ENCODE measurements at regions not wholly inside any gene's neighbourhood (a gene's known extent, or its start where the extent isn't known, plus 50 kb on each side); places are given as distances from the start of the nearest gene placed in this dataset.

DNA sequence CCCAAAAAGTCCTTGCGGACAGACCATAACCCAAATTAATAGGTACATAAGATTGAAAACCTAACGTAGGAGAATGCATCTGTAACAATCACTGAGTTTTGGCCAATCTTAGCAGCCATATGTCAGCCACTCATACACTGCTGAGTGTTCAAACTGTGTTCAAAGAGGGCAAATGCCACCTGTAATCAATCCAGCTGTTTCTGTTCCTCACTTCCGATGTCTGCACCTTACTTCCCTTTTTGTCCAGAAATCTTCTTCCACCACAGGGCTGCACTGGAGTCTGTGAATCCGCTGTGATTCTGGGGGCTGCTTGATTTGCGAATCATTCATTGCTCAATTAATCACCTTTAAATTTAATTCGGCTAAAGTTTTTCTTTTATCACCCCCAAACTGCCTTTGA lies 263.9 kb downstream of the ICE1 start:
- Histone ChIP-seq H3K79me2 (ENCODE audit: control insufficient read depth, insufficient read depth, low read length) (no peaks in the 10 kb centered on the region), H3K27me3 (ENCODE audit: control insufficient read depth, extremely low read depth, insufficient read depth, low read length) (no peaks in the 10 kb centered on the region), H3K36me3 (ENCODE audit: control insufficient read depth in 2 of 2, extremely low read depth in 1 of 2, insufficient read depth in 2 of 2, low read length in 2 of 2) (no peaks in the 10 kb centered on the region), H3K4me1 (ENCODE audit: control insufficient read depth, extremely low read depth, insufficient read depth, low read length) (no peaks in the 10 kb centered on the region), H2AFZ (ENCODE audit: control insufficient read depth, low read length) (no peak overlapping the region), H3K27ac (ENCODE audit: control insufficient read depth, insufficient read depth, low read length) (no peak overlapping the region), H3K9me1 (ENCODE audit: control insufficient read depth, extremely low read depth, insufficient read depth, low read length) (no peaks in the 10 kb centered on the region), H3K9me3 (ENCODE audit: control insufficient read depth, low read depth, low read length) (peaks cover 2% of the 10 kb centered on the region), H3K4me2 (ENCODE audit: control insufficient read depth, extremely low read depth, insufficient read depth, low read depth, low read length) (no peak overlapping the region), H3K9ac (ENCODE audit: control insufficient read depth, extremely low read depth, insufficient read depth, low read length) (no peak overlapping the region), H4K20me1 (ENCODE audit: control insufficient read depth, extremely low read depth, insufficient read depth, low read length) (no peaks in the 10 kb centered on the region), H3K4me3 (ENCODE audit: control insufficient read depth in 2 of 3, extremely low read depth in 1 of 3, insufficient read depth in 2 of 3, low read depth in 1 of 3, low read length in 3 of 3) (no peak overlapping the region)
- dilution Hi-C loops (cut with MboI; ENCODE audit: extremely low pct_ligation_motif_present, low sequenced_read_pairs), result no loop called here
- DNase-seq (ENCODE audit: low read depth, low spot score) (no peak), FAIRE-seq (no peak)
- TF ChIP-seq, protein P1, sequence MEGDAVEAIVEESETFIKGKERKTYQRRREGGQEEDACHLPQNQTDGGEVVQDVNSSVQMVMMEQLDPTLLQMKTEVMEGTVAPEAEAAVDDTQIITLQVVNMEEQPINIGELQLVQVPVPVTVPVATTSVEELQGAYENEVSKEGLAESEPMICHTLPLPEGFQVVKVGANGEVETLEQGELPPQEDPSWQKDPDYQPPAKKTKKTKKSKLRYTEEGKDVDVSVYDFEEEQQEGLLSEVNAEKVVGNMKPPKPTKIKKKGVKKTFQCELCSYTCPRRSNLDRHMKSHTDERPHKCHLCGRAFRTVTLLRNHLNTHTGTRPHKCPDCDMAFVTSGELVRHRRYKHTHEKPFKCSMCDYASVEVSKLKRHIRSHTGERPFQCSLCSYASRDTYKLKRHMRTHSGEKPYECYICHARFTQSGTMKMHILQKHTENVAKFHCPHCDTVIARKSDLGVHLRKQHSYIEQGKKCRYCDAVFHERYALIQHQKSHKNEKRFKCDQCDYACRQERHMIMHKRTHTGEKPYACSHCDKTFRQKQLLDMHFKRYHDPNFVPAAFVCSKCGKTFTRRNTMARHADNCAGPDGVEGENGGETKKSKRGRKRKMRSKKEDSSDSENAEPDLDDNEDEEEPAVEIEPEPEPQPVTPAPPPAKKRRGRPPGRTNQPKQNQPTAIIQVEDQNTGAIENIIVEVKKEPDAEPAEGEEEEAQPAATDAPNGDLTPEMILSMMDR (optimal IDR thresholded peaks at IDR 0.05 in 1 of 3, IDR thresholded peaks at IDR 0.05 in 1 of 3, conservative IDR thresholded peaks at IDR 0.05 in 1 of 3; ENCODE audit: extremely low read depth in 1 of 3, insufficient read depth in 2 of 3, low read length in 3 of 3), result no peak
- no peak for TF ChIP-seq EZH2 (IDR thresholded peaks at IDR 0.05; ENCODE audit: low read length)

DNA sequence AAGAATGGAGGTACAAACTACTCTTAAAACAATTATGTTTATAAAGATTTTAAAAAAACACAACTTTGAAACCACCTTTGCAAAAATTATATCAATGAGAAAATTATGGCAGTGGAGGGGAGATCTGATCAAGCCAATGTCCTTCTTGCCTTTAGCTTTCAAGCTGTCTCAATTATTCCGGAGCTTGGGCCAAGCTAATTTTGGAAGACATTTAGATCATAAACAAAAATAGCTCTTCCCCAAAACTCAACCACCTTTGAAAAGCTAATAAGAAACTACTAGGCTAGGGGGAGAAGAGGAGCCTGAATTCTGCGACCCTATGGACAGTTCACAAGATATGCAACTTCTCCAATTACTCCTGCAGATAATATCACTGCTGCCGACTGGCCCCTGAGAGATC lies 263.3 kb downstream of the ICE1 start:
- dilution Hi-C loops (cut with MboI; ENCODE audit: extremely low pct_ligation_motif_present, low sequenced_read_pairs), result no loop called here
- no peak overlapping the region for H3K4me3 ChIP-seq (ENCODE audit: control insufficient read depth in 2 of 3, extremely low read depth in 1 of 3, insufficient read depth in 2 of 3, low read depth in 1 of 3, low read length in 3 of 3)
- H3K27ac ChIP-seq (ENCODE audit: control insufficient read depth, insufficient read depth, low read length), result no peak overlapping the region
- no peaks in the 10 kb centered on the region for H3K27me3 ChIP-seq (ENCODE audit: control insufficient read depth, extremely low read depth, insufficient read depth, low read length)
- no peak overlapping the region for H3K4me2 ChIP-seq (ENCODE audit: control insufficient read depth, extremely low read depth, insufficient read depth, low read depth, low read length)
- TF ChIP-seq, protein P1 (optimal IDR thresholded peaks at IDR 0.05 in 1 of 3, IDR thresholded peaks at IDR 0.05 in 1 of 3, conservative IDR thresholded peaks at IDR 0.05 in 1 of 3; ENCODE audit: extremely low read depth in 1 of 3, insufficient read depth in 2 of 3, low read length in 3 of 3), result no peak
- no peak for TF ChIP-seq EZH2 (IDR thresholded peaks at IDR 0.05; ENCODE audit: low read length)
- no peak for DNase-seq (ENCODE audit: low read depth, low spot score)
- no peak overlapping the region for H2AFZ ChIP-seq (ENCODE audit: control insufficient read depth, low read length)
- no peaks in the 10 kb centered on the region for H3K4me1 ChIP-seq (ENCODE audit: control insufficient read depth, extremely low read depth, insufficient read depth, low read length)
- H3K36me3 ChIP-seq (ENCODE audit: control insufficient read depth in 2 of 2, extremely low read depth in 1 of 2, insufficient read depth in 2 of 2, low read length in 2 of 2), result no peaks in the 10 kb centered on the region
- H3K9ac ChIP-seq (ENCODE audit: control insufficient read depth, extremely low read depth, insufficient read depth, low read length), result no peak overlapping the region
- H3K79me2 ChIP-seq (ENCODE audit: control insufficient read depth, insufficient read depth, low read length), result no peaks in the 10 kb centered on the region
- no peaks in the 10 kb centered on the region for H4K20me1 ChIP-seq (ENCODE audit: control insufficient read depth, extremely low read depth, insufficient read depth, low read length)
- no peaks in the 10 kb centered on the region for H3K9me1 ChIP-seq (ENCODE audit: control insufficient read depth, extremely low read depth, insufficient read depth, low read length)
- peaks cover 2% of the 10 kb centered on the region for H3K9me3 ChIP-seq (ENCODE audit: control insufficient read depth, low read depth, low read length)
- FAIRE-seq, result no peak

Measured in keratinocyte (primary cell).